Stimulated activated memory B cell treated with anti-CD40 and anti-IgM and Interleukin-4, amounts not matched to agents 10 μg/mL and 1 μg/mL and 100 μg/mL, for 72 hours (primary cell): ENCODE measurements at regions not wholly inside any gene's neighbourhood (a gene's known extent, or its start where the extent isn't known, plus 50 kb on each side); places are given as distances from the start of the nearest gene placed in this dataset.
"Not testable (repeated sequence)": the region's sequence is repeated elsewhere in the genome, so short reads cannot be mapped to it uniquely, and the experiment has no call there.

Experiments
- ATAC-seq: fragments of 150-1000 bp; cut with Tn5 transposase; 2 replicates; pipeline ENCODE4 v1.10.0; 2021
- H3K27ac Mint-ChIP-seq: one replicate; pipeline ENCODE4 v1.8.0; 2022; ENCODE audit warnings: mild to moderate bottlenecking, mixed read lengths
- H3K27me3 Mint-ChIP-seq: one replicate; pipeline ENCODE4 v1.8.0; 2022; ENCODE audit warnings: mixed read lengths
- H3K36me3 Mint-ChIP-seq: one replicate; pipeline ENCODE4 v1.8.0; 2022; ENCODE audit warnings: mixed read lengths
- H3K4me1 Mint-ChIP-seq: one replicate; pipeline ENCODE4 v1.8.0; 2022; ENCODE audit warnings: mixed read lengths
- H3K4me3 Mint-ChIP-seq: one replicate; pipeline ENCODE4 v1.8.0; 2022; ENCODE audit warnings: mild to moderate bottlenecking, moderate library complexity, mixed read lengths
- H3K9me3 Mint-ChIP-seq: one replicate; pipeline ENCODE4 v1.8.0; 2022; ENCODE audit warnings: mixed read lengths

GRCh38 chr9:107569174-107569573 lies 79.6 kb upstream of the KLF4 start:
- Mint-ChIP-seq H3K27me3 (no peaks in the 10 kb centered on the region), H3K36me3 (no peaks in the 10 kb centered on the region), H3K4me1 (no peaks in the 10 kb centered on the region), H3K4me3 (no peak overlapping the region), H3K9me3 (no peaks in the 10 kb centered on the region), H3K27ac (no peak overlapping the region)
- ATAC-seq: no peak

- not testable (repeated sequence) for ATAC-seq, H3K9me3 Mint-ChIP-seq, H3K4me1 Mint-ChIP-seq, H3K36me3 Mint-ChIP-seq, H3K27ac Mint-ChIP-seq, H3K27me3 Mint-ChIP-seq, H3K4me3 Mint-ChIP-seq
These were observed 78.8 kb upstream of the KLF4 start for GRCh38 chr9:107568406-107568805.

GRCh38 chr9:107567462-107567861 lies 77.9 kb upstream of the KLF4 start:
- no peaks in the 10 kb centered on the region for H3K4me1 Mint-ChIP-seq
- no peaks in the 10 kb centered on the region for H3K36me3 Mint-ChIP-seq
- no peak overlapping the region for H3K27ac Mint-ChIP-seq
- ATAC-seq: no peak
- H3K27me3 Mint-ChIP-seq: no peaks in the 10 kb centered on the region
- no peak overlapping the region for H3K4me3 Mint-ChIP-seq
- no peaks in the 10 kb centered on the region for H3K9me3 Mint-ChIP-seq

GRCh38 chr9:107566611-107567061 lies 77.1 kb upstream of the KLF4 start:
- no peak overlapping the region for H3K4me3 Mint-ChIP-seq
- H3K9me3 Mint-ChIP-seq: no peaks in the 10 kb centered on the region
- no peaks in the 10 kb centered on the region for H3K36me3 Mint-ChIP-seq
- no peak overlapping the region for H3K27ac Mint-ChIP-seq
- no peaks in the 10 kb centered on the region for H3K4me1 Mint-ChIP-seq
- no peak for ATAC-seq
- no peaks in the 10 kb centered on the region for H3K27me3 Mint-ChIP-seq

- no peaks in the 10 kb centered on the region for H3K27me3 Mint-ChIP-seq
- no peak overlapping the region for H3K27ac Mint-ChIP-seq
- H3K36me3 Mint-ChIP-seq: no peaks in the 10 kb centered on the region
- H3K4me3 Mint-ChIP-seq: no peak overlapping the region
- H3K4me1 Mint-ChIP-seq: no peaks in the 10 kb centered on the region
- no peaks in the 10 kb centered on the region for H3K9me3 Mint-ChIP-seq
- ATAC-seq: no peak
These were observed 73.2 kb upstream of the KLF4 start for GRCh38 chr9:107562798-107563197.

DNA sequence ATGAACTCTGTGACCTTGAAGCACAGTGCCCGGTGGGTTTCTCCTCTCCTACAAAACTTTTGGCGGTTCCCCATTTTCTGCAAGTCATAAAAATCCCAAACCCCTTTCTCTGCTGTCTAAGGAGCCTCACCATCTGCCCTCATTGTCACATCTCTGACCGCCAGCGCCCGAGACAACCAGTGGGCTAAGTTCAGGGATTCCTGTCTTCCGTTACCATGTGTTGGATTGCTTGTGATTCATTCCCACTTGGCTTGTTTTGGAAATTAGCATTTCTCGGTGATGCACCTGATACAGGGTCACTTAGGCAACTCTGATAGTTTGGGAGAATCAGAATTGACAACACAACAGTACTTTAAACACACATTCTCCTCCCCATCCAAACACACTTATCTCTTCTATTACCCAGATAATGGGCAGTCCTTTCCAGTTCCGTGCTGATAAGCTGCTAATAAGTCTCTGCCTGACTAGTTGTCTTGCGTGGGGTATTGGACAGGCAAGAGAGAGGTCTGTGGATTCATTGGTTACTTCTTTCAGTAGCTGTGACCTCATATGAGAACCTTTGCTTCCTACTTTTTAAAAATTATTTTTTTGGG lies 70.0 kb upstream of the KLF4 start:
- Mint-ChIP-seq H3K36me3 (no peaks in the 10 kb centered on the region), H3K9me3 (no peaks in the 10 kb centered on the region), H3K4me3 (no peak overlapping the region), H3K4me1 (no peaks in the 10 kb centered on the region), H3K27ac (no peak overlapping the region), H3K27me3 (no peaks in the 10 kb centered on the region)
- no peak for ATAC-seq

- Mint-ChIP-seq H3K4me3 (no peak overlapping the region), H3K4me1 (no peaks in the 10 kb centered on the region), H3K27me3 (no peaks in the 10 kb centered on the region), H3K27ac (no peak overlapping the region), H3K36me3 (no peaks in the 10 kb centered on the region), H3K9me3 (no peaks in the 10 kb centered on the region)
- ATAC-seq: no peak
These were observed 67.8 kb upstream of the KLF4 start for GRCh38 chr9:107557236-107557990.

DNA sequence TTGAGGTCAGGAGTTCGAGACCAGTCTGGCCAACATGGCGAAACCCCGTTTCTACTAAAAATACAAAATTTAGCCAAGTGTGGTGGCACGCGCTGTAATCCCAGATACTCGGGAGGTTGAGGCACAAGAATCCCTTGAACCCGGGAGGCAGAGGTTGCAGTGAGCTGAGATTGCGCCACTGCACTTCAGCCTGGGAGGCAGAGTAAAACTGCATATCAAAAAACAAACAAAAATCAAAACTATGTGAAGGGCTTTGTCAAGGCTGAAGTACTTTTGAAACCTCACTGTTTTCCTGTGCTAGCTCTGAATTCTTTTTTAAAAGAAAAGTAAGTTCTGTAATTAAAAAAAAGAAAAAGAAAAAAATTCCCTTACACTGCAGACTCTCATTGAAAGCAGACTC lies 65.1 kb upstream of the KLF4 start:
- H3K4me1 Mint-ChIP-seq: no peaks in the 10 kb centered on the region
- ATAC-seq: no peak

DNA sequence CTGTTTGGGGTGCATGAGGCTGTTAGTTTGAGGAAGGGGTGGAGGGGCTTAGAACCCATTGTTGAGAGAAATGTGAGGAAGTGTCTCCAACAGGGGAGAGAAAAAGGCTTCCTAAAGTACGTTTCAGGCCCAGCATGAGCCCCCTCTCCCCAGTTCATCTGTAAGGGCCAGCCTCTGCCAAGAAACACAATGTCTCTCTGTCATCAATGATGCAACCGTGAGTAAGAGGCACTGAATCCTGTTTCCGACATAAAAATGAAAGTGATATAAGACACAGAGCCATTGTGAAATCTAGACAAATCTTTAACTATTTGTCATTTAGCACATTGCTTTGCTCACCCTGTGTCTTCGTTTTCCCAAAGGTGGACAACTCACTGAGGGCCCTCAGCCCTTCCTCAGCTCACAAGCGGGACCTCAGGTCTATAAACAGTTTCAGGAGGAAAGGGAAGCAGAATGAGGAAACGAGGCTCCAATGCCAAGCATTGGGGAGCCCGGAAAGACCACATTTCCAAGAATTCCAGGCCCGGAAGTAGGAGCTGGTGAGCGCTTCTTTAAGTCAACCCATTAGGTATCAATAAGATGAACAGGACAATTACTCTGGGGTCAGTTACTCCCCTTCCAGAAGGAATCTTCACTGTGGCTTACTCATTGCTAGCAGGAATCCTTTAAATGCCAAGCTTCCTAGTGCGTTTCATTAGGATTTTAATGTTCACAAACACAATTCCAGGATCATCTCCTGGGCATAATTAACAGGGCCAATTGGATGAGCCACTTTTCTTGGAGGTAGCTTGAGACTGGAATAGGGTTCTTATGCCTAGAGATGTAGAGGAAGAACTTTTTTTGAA lies 59.0 kb upstream of the KLF4 start:
- no peaks in the 10 kb centered on the region for H3K9me3 Mint-ChIP-seq
- no peak for ATAC-seq
- H3K36me3 Mint-ChIP-seq: no peaks in the 10 kb centered on the region
- no peak overlapping the region for H3K27ac Mint-ChIP-seq
- H3K4me3 Mint-ChIP-seq: no peak overlapping the region
- H3K4me1 Mint-ChIP-seq: peaks cover 6% of the 10 kb centered on the region
- peaks cover 10% of the 10 kb centered on the region for H3K27me3 Mint-ChIP-seq

More for the DNA sequence above, 65.1 kb upstream of the KLF4 start:
- no peaks in the 10 kb centered on the region for H3K27me3 Mint-ChIP-seq
- no peaks in the 10 kb centered on the region for H3K36me3 Mint-ChIP-seq
- H3K4me3 Mint-ChIP-seq: no peak overlapping the region
- no peaks in the 10 kb centered on the region for H3K9me3 Mint-ChIP-seq
- H3K27ac Mint-ChIP-seq: no peak overlapping the region

- ATAC-seq: no peak
- H3K9me3 Mint-ChIP-seq: no peaks in the 10 kb centered on the region
- no peak overlapping the region for H3K4me3 Mint-ChIP-seq
- no peak overlapping the region for H3K27ac Mint-ChIP-seq
- no peaks in the 10 kb centered on the region for H3K36me3 Mint-ChIP-seq
- peaks cover 10% of the 10 kb centered on the region for H3K27me3 Mint-ChIP-seq
- H3K4me1 Mint-ChIP-seq: peaks cover 6% of the 10 kb centered on the region
These were observed 58.3 kb upstream of the KLF4 start for GRCh38 chr9:107547772-107548297.

DNA sequence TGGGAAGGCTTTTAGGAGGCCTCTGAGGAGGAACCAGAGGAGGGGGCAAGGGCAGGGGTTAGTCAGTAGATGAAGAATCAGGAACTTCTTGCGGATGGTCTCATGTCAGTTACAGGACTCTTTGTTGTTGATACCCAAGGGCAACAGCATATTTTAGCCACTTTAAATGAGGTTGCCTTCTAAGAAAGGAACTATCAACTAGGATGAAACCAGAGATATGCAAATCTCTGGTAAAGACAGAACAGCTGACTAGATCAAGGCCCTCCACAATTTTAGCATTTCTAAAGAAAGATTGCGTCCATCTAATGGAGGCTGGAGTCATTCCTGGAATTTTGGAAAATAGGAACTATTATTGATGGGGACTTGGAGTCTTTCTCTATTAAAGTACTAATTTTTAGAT lies 57.7 kb upstream of the KLF4 start:
- peaks cover 6% of the 10 kb centered on the region for H3K4me1 Mint-ChIP-seq
- no peaks in the 10 kb centered on the region for H3K9me3 Mint-ChIP-seq
- H3K27me3 Mint-ChIP-seq: peaks cover 10% of the 10 kb centered on the region
- H3K4me3 Mint-ChIP-seq: no peak overlapping the region
- ATAC-seq: no peak
- H3K27ac Mint-ChIP-seq: no peak overlapping the region
- H3K36me3 Mint-ChIP-seq: no peaks in the 10 kb centered on the region

- no peaks in the 10 kb centered on the region for H3K9me3 Mint-ChIP-seq
- H3K36me3 Mint-ChIP-seq: no peaks in the 10 kb centered on the region
- H3K4me3 Mint-ChIP-seq: no peak overlapping the region
- peaks cover 10% of the 10 kb centered on the region for H3K27me3 Mint-ChIP-seq
- no peak overlapping the region for H3K27ac Mint-ChIP-seq
- H3K4me1 Mint-ChIP-seq: peaks cover 6% of the 10 kb centered on the region
- no peak for ATAC-seq
These were observed 57.3 kb upstream of the KLF4 start for GRCh38 chr9:107546859-107547258.

DNA sequence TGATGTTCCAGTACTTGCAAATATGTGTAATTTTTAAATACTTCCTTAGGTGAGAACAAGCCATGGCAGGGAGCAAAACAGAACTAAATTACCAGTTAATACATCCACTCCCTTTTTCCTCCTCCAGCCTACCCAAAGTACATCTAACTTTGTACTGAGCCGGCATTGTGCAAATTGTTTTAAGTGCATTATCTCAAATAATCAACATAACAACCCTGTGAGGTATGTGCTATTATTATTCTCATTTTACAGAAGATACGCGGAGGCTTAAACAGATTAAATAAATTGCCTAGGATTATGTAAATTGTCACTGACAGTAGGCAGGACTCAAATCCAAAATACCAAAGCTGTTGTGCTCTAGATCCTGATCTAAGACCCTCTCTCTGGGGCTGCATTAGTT lies 55.5 kb upstream of the KLF4 start:
- peaks cover 10% of the 10 kb centered on the region for H3K27me3 Mint-ChIP-seq
- no peak for ATAC-seq
- H3K4me1 Mint-ChIP-seq: peaks cover 6% of the 10 kb centered on the region

GRCh38 chr9:107542411-107543157 lies 53.0 kb upstream of the KLF4 start:
- no peaks in the 10 kb centered on the region for H3K36me3 Mint-ChIP-seq
- no peaks in the 10 kb centered on the region for H3K9me3 Mint-ChIP-seq
- ATAC-seq: no peak

More for the DNA sequence above, 55.5 kb upstream of the KLF4 start:
- H3K4me3 Mint-ChIP-seq: no peak overlapping the region
- H3K27ac Mint-ChIP-seq: no peak overlapping the region
- H3K36me3 Mint-ChIP-seq: no peaks in the 10 kb centered on the region
- H3K9me3 Mint-ChIP-seq: no peaks in the 10 kb centered on the region

GRCh38 chr9:107541523-107541922 lies 52.0 kb upstream of the KLF4 start:
- no peaks in the 10 kb centered on the region for H3K27me3 Mint-ChIP-seq
- H3K4me1 Mint-ChIP-seq: no peaks in the 10 kb centered on the region
- H3K27ac Mint-ChIP-seq: no peak overlapping the region
- H3K36me3 Mint-ChIP-seq: no peaks in the 10 kb centered on the region
- no peaks in the 10 kb centered on the region for H3K9me3 Mint-ChIP-seq
- no peak overlapping the region for H3K4me3 Mint-ChIP-seq
- ATAC-seq: no peak

More at GRCh38 chr9:107542411-107543157, 53.0 kb upstream of the KLF4 start:
- Mint-ChIP-seq H3K4me1 (peaks cover 3% of the 10 kb centered on the region), H3K4me3 (no peak overlapping the region), H3K27me3 (peaks cover 9% of the 10 kb centered on the region), H3K27ac (no peak overlapping the region)
